ENCODE measurements at regions not wholly inside any gene's neighbourhood (a gene's known extent, or its start where the extent isn't known, plus 50 kb on each side); places are given as distances from the start of the nearest gene placed in this dataset.

DNA sequence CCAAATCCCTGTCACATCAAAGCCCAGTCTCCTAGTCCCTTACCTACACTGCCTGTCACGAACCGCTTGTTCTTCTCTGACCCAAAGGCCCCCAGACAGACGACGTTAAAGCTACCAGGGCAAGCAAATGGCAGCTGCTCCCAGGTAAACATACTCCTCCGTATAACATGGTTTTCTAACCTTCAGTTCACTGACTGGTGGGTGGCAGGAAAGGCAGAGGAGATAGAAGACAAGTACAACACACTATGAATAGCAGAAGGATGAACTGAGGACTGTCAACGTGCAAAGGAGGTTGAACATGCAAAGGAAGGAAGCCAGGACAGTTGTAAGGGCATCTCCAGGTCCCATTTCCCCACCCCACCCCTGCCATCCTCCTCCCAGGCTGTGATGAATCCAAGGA, 449.8 kb downstream of the SHISA9 start:
- TF ChIP-seq SUZ12 (IDR thresholded peaks at IDR 0.05) (no peak), BHLHE40 (IDR thresholded peaks at IDR 0.05; ENCODE audit: borderline replicate concordance) (no peak), HDGF (IDR thresholded peaks at IDR 0.05; ENCODE audit: borderline replicate concordance) (no peak), NFRKB (IDR thresholded peaks at IDR 0.05) (no peak)

Measured in HEK293T (cell line).